COLO829 (cell line): ENCODE measurements at regions not wholly inside any gene's neighbourhood (a gene's known extent, or its start where the extent isn't known, plus 50 kb on each side); places are given as distances from the start of the nearest gene placed in this dataset.
"Not testable (repeated sequence)": the region's sequence is repeated elsewhere in the genome, so short reads cannot be mapped to it uniquely, and the experiment has no call there.

ENCODE experiments used
- DNase-seq: peaks from one replicate; pipeline ENCODE4 v3.0.0; 2012; ENCODE audit warnings: low spot score

DNA sequence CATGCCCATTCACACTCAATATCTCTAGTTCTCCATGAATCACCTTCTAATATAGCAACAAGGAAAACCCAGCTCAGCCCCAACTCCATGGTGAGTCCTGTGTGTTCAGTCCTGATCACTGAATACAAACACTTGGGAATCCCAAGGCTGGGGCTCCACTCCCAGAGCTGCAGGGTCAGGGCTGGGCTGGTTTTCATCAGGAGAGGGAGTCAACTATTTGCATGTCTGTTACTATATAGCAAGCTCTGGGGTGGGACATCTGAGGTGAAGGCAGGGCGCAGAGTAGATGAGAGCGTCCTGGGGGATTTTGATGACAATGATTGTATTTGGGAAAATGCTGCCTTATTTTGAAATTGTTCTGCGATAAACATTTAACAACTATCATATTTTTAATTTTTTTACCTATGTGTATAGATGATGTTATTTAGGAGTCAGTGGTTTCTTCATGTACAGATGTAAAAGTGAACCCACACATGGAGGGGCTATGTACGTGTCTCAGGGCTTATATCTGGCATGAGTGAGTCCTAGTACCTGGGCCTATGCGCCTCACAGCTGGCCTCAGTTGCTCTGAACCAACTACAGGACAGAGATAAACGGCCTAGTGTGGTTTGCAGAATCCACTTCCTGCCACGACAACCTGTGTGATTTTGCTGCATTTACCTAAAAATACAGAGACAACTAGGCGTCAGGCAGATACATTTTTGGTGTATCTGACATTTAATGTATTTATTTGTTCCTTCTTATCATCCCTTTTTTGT lies 603.7 kb downstream of the TMEM121 start:
- DNase-seq, result not testable (repeated sequence)

DNA sequence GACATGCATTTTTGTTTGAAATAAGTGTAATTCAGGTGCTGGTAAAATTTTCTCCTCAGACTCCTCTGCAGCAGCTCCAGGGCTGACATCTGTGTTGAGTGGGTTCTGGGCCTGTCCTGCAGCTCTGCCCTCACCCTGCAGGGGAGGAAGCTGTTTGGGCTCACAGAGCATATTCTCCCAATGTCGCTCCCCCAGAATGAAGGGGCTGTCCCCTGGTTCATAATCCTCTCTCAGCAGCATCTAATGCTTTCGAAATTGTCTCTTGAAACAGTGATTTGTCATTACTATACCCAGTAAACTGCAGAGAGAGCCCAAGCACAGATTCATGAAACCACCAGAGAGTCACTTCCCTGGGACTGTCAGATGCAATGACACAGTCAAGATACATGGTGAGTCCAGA lies 606.7 kb downstream of the TMEM121 start:
- DNase-seq, result not testable (repeated sequence)

DNA sequence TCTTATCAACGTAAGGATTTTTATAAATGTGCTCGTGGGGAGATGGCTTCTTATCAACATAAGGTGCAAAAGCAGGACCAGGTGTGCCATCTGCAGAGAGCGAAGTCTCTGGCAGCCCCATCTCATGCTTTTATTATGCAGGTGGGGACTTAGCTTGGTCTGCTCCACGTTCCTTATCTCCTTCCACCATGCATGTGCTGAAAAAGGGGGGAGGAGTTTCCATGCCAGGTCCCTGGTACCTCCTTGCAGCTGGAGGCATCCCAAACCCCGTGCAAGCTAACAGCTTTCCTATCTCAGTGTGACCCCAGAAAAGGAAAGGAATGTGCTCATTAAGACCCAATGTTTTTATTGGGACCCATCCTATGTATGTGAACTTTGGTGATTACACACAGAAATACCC lies 608.5 kb downstream of the TMEM121 start:
- DNase-seq, result no peak

DNA sequence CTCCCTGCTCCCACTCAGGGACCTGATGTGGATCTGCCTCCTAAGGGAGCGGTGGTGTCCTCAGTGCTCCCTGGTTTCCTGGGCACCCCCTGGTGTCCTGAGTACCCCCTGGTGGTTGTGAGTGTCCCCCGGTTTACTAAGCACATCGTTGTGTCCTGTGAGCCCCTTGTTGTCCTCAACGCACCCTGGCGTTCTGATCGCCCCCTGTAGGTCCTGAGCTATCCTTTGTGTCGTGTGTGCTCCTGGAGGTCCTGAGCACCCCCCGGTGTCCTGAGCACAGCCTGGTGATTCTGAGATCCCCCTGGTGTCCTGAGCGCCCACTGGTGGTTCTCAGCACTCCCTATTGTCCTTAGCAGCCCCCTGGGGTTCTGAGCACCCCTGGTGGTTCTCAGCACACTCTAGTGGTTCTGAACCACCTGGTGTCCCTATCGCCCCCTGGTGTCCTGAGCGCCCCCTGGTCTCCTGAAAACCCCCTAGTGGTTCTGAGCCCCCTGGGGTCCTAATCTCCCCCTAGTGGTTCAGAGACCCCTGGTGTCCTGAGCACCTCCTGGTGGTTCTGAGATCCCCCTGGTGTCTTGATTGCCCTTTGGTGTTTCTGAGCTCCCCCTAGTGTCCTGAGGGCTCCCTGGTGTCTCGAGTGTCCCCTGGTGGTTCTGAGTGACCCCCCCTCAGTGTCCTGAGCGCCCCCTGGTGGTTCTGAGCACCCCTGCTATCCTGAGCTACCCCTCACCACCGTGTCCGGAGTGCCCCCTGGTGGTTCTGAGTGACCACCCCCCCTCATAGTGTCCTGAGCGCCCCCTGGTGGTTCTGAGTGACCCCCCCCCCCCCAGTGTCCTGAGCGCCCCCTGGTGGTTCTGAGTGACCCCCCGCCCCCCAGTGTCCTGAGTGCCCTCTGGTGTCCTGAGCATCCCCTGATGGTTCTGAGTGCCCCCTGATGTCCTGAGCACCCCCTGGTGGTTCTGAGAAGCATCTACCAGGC lies 615.1 kb downstream of the TMEM121 start:
- DNase-seq, result no peak

DNA sequence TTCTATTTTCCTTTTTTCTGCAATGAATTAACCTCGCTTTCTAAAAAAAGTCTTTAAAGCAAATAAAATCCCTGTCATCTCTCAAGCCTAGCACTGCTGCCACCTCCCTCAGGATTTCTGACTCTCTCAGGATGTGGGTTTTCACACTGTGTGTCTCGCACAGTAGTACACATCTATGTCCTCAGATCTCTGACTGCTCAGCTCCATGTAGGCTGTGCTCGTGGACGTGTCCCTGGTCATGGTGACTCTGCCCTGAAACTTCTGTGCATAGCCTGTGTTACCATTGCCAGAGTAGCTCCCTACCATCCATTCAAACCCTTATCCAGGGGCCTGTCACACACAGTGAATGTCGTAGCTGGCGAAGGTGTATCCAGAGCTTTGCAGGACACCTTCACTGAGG lies 619.3 kb downstream of the TMEM121 start:
- not testable (repeated sequence) for DNase-seq

DNA sequence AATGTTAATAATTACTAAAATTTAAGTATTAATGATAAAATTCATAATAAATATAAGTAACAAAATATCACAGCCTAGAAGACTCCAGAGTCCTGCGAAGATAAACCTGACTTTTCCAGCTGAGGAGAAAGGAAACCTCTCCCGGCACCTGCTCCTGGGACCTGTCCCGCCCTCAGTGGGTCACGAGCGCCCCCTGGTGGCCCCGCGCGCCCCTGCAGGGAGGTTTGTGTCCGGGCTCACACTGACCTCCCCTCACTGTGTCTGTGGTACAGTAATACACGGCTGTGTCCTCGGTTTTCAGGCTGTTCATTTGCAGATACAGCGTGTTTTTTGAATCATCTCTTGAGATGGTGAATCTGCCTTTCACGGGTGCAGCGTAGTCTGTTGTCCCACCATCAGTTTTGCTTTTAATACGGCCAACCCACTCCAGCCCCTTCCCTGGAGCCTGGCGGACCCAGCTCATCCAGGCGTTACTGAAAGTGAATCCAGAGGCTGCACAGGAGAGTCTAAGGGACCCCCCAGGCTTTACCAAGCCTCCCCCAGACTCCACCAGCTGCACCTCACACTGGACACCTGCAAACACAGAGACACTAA lies 627.1 kb downstream of the TMEM121 start:
- DNase-seq, result not testable (repeated sequence)

DNA sequence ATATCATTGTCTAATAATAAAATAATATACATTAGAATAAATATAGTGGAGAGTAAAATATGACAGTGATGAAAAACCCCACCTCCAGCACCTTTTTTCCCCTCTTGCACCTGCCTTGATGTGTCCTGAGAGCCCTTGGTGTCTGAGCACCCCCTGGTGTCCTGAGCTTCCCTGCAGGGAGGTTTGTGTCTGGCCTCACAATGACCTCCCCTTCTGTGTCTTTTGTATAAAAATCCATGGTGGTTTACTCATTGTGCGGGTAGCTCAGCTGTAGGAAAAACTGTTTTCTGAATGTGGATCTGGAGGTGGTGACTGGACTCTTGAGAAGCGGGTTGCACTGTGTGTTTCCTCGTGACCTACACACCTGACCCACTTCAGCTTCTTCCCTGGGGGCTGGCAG lies 636.9 kb downstream of the TMEM121 start:
- no peak for DNase-seq

DNA sequence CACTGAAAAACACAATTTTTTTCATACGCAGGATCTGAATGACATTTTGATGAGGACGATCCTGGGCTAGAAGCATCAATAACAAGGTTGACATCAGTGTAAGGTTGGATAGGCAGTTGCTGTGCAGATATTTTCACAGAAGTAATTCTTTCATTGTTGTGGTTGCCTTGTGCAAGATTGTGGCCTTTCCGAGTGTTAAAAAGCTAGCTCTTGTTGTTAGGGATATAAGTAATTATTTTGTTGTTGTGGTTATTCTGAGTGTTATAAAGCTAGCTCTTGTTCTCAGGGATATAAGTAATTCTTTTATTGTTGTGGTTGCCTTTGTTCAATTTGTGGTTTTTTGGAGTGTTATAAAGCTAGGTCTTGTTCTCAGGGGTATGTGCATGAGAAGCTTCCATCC lies 637.4 kb downstream of the TMEM121 start:
- not testable (repeated sequence) for DNase-seq

DNA sequence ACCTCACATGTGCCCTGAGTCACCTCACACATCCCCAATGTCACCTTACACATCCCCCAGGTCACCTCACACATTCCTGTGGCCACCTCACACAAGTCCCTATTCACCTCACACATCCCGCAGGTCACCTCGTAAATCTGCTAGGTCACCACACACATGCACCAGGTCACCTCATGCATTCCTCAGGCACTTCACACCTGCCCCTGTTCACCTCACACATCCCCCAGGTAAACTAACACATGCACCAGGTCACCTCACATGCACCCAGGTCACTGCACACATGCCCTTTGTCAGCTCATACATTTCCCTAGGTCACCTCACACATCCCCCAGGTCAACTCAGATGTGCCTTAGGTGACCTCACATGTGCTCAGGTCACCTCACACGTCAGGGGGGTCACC lies 639.8 kb downstream of the TMEM121 start:
- DNase-seq, result no peak

DNA sequence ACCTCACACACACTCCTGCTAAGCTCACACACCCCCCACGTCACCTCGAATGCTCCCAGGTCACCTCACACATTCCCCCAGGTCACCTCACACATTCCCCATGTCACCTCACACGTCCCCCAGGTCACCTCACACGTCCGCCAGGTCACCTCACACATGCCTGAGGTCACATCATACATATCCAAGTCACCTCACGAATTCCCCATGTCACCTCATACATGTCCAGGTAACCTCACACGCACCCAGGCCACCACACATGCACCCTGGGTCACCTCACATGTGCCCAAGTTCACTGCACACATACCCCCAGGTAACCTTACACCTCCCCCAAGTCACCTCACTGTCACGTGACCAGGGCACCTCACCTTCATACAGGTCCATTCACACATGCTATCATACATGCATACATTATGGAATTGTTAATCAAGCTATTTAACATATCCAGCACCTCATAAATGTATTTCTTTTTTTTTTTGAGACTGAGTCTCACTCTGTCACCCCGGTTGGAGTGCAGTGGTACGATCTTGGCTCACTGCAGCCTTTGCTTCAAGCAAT lies 640.3 kb downstream of the TMEM121 start:
- DNase-seq, result no peak

DNA sequence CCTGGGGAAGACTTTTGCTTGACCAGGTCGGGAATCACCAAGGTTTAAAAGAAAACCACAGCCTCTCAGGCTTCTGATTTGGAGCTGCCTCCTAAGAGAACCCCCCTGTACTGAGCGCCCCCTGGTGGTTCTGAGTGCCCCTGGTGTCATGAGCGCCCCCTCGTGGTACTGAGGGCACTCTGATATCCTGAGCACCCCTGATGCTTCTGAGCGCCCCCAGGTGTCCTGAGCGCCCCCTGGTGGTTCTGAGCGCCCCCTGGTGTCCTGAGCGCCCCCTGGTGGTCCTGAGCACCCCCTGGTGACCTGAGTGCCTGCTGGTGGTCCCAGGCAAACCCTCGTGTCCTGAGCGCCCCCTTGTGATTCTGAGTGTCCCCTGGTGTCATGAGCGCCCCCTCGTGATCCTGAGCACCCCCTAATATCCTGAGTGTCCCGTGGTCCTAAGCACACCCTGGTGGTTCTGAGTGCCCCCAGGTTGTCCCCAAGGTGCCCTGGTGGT lies 643.8 kb downstream of the TMEM121 start:
- DNase-seq, result not testable (repeated sequence)

DNA sequence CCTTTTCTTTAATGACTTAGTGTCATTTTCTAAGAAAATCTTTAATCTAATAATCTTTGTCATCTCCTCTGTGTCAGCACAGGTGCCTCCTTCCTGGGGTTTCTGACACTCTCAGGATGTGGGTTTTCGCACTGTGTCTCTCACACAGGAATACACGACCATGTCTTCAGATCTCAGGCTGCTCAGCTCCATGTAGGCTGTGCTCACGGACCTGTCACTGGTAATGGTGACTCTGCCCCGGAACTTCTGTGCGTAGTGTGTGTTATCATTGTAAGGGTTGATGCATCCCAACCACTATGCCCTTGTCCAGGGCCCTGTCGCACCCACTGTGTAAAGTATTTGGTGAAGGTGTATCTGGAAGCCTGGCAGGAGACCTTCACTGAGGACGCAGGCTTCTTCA lies 647.8 kb downstream of the TMEM121 start:
- DNase-seq, result no peak

DNA sequence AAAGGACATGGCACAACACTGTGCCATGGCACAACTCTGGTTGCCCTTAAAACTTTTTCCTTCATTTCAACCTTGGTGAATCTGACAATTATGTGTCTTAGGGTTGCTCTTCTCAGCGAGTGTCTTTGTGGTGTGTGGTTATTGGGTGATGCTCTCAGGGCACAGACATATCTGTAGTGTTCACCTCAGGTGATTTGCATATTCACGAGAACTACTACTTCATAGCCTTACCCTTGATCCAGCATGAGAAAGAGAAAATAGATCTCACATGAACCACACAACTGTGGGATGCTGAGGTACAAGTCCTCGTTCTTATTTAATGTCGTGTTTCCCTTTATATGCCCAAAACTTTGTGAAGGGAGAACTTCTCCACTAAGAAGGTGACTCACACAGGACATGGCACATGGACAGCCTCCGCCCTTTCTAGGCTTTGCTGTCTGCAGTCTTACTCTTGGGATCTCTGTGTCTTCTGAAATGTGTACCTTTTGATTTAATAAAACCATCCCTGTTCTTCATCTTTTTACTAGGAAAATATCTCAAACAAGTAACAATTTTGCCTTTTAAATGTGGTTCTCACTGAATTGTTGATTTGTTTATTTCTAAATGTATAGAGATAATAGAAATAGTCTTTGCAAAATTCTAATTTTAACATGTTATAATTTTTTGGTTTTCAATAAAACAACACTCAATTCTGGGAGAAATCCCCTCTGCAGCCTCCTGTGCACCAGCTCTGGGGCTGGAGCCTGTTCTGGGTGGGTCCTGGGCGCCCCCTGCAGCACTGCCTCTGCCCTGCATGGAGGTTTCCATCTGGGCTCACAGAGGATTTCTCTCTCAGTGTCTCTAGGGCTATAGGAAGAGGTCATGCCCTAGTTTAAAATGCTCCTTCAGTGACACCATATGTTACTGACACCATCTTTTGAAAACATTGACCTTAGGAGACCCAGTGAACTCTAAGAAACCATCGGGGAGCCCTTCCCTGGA lies 651.2 kb downstream of the TMEM121 start:
- DNase-seq, result not testable (repeated sequence)

DNA sequence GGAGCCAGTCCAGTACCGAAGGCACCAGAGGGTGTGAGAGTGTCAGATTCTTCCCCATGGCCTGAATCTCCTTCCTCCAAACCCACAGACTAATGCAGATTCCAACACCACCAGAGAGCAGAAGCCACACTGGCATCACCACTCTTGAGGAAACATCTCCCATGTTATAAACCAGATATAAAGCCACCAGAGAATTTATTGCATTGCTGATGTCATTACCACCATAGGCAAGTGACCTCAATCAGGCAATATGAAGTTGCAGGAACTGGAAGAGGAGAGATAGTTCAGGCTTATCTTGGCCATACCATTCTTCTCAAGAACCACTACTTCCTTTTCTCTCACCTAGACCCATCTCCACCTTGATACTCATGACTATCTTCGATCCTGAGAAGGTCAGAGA lies 653.4 kb downstream of the TMEM121 start:
- no peak for DNase-seq

DNA sequence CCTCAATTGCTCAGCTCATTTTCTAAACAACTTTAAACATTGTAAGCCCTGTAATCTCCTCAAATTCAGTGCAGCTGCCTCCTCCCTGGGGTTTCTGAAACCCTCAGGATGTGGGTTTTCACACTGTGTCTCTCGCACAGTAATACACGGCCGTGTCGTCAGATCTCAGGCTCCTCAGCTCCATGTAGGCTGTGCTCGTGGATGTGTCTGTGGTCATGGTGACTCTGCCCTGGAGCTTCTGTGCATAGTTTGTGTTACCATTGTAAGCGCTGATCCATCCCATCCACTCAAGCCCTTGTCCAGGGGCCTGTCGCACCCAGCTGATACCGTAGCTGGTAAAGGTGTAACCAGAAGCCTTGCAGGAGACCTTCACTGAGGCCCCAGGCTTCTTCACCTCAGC lies 658.4 kb downstream of the TMEM121 start:
- DNase-seq, result not testable (repeated sequence)

DNA sequence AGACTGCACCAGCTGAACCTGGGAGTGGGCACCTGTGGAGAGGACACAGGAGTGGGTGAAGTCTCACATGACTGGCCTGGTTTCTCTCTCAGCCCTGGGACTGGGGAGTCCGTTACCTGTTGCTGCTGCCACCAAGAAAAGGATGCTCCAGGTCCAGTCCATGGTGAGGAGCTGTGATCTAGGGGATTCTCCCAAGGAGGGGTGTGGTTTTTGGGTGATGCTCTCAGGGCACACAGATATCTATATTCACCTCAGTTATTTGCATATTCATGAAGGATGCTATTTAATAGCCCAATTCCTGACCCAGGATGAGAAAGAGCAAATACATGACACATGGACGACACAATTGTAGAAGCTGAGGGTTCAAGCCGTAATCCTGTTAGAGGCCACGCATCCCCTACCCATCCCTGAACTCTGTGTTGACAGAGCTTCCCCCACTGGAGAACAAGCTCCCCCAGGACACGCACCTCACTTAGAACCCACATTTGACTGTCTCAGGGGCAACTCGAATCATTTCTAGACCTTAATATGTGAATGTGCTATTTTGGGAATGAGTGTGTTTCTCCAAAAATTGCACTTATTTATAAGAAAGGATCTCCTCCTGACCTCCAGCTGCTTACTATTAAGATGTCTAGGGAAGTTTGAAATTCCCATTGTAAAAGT lies 658.9 kb downstream of the TMEM121 start:
- not testable (repeated sequence) for DNase-seq

DNA sequence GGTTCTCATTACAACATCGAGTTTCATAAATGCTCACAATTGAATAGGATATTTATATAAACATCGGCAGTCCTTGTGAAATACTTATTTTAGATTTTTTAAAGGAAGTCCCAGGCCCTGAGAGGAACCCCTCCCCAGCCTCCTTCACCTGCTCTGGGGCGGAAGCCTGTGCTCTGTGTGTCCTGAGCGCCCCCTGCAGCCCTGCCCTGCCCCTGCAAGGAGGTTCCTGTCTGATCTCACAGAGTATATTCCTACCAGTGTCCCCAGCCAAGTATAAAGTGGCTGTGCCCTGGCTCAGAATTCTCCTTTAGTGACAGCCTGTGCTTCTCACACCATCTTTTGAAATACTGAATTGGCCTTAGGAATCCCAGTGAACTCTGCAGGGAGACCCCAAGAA lies 659.5 kb downstream of the TMEM121 start:
- DNase-seq, result no peak

DNA sequence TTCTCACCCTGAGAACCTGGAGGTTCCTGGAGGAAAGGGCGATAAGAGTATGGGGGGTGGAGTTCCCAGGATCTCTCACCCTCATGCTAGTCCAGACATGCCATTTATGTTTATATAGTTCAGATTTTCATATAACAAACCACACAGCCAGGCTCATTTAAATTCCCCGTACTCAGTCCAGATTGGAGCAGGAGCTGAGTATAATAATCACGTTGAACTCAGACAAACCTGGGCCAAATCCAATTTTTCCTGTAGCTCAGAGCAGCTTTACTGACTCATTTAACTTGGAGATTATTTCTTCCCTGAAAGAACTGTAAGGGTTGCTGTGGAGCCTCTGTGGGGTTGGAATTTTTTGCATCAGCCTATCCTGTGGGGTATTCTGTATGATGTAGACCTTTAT lies 660.8 kb downstream of the TMEM121 start:
- DNase-seq, result no peak

DNA sequence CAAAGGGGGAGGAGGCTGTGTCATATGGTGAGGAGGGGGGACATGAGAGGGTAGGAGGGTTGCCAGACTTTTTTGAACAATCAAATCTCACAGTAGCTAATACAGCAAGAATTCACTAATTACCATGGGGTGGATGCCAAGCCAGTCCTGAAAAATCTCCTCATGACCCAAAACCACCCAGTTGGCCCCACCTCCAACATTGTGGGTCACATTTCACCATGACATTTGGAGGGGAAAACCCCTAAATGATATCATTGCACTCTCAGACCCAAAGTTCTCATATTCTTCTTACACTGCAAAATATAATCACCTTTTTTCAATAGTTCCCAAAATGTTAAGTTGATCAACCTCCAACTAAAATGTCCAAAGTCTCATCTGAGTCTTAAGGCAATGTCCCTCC lies 666.3 kb downstream of the TMEM121 start:
- DNase-seq, result not testable (repeated sequence)

DNA sequence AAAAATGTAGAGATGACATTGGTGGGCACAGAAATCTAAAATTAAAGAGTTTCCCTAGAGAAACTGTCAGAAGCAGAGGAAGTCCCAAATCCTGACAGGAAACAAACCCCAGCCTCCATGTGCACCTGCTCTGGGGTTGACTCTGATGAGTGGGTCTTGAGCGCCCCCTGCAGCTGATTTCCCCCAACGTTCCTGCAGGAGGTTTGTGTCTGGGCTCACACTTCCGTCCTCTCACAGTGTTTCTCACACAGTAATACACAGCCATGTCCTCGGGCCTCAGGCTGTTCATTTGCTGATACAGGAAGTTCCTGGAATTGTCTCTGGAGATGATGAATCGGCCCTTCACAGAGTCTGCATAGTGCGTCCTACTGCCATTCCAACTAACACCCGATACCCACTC lies 670.1 kb downstream of the TMEM121 start:
- DNase-seq, result not testable (repeated sequence)
